Colonic mucosa (tissue), 4 donors: ENCODE measurements at regions not wholly inside any gene's neighbourhood (a gene's known extent, or its start where the extent isn't known, plus 50 kb on each side); places are given as distances from the start of the nearest gene placed in this dataset.
"Not testable (repeated sequence)": the region's sequence is repeated elsewhere in the genome, so short reads cannot be mapped to it uniquely, and the experiment has no call there.

Experiments
- DNase-seq: peaks from one replicate; pipeline ENCODE4 v3.0.0-alpha.2; 2020
- H3K27ac ChIP-seq: fragments of 200-600 bp; one replicate; pipeline ENCODE4 v1.8.0; 2021
- H3K27me3 ChIP-seq: fragments of 200-600 bp; one replicate; pipeline ENCODE4 v1.8.0; 2021
- H3K36me3 ChIP-seq: fragments of 200-600 bp; one replicate; pipeline ENCODE4 v1.8.0; 2021
- H3K4me1 ChIP-seq: fragments of 200-600 bp; one replicate; pipeline ENCODE4 v1.8.0; 2021; ENCODE audit warnings: mild to moderate bottlenecking
- H3K4me3 ChIP-seq: fragments of 200-600 bp; one replicate; pipeline ENCODE4 v1.8.0; 2021
- H3K9ac ChIP-seq, 2 donors: one replicate each; pipeline ENCODE4 v1.7.0; 2013; ENCODE audit warnings: control low read depth in 2 of 2, low read depth in 2 of 2, low read length in 2 of 2
- H3K9me3 ChIP-seq: fragments of 200-600 bp; one replicate; pipeline ENCODE4 v1.8.0; 2021
- intact Hi-C: fragments of 100-400 bp; cut with DNase I; formaldehyde crosslinking; loops from one replicate; pipeline ENCODE4 v1.14.1; 2022
- TF ChIP-seq, protein P1 (sequence below): fragments of 200-600 bp; IDR thresholded peaks from one replicate; pipeline ENCODE4 v1.8.0; 2022; ENCODE audit warnings: antibody characterized with exemption, mild to moderate bottlenecking
- donor health status: healthy.
- donor health status: DM: no; HTN: no; CAD: no.
- donor health status: DM: no; HTN: no; CAD: no.

DNA sequence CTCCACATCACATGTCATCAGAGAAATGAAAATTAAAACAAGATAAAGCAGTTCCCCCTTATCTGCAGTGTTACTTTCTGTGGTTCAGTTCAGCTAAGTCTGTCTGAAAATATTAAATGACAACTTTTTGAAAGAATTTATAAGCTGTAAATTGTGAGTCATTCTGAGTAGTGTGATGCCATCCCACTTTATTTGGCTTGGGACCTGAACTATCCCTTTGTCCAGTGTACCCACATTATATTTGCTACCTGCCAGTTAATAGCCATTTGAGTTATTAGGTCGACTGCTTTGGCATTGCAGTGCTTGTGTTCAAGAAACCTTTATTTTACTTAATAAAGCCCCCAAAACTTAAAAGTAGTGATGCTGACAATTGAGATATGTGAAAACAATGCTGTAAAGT lies 804.2 kb downstream of the ANKRD7 start:
- intact Hi-C loops, result no loop called here
- Histone ChIP-seq H3K27me3 (no peaks in the 10 kb centered on the region), H3K4me1 (no peaks in the 10 kb centered on the region)

DNA sequence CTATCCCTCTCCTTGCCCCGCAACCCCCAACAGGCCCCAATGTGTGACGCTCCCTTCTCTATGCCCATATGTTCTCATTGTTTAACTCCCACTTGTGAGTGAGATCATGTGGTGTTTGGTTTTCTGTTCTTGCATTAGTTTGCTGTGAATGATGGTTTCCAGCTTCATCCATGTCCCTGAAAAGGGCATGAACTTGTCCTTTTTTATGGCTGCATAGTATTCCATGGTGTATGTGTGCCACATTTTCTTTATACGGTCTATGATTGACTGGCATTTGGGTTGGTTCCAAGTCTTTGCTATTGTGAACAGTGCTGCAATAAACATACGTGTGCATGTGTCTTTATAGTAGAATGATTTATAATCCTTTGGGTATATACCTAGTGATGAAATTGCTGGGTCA lies 807.6 kb downstream of the ANKRD7 start:
- H3K36me3 ChIP-seq, H3K4me3 ChIP-seq, DNase-seq, H3K9me3 ChIP-seq, H3K9ac ChIP-seq, H3K4me1 ChIP-seq, H3K27ac ChIP-seq, intact Hi-C loops, H3K27me3 ChIP-seq: not testable (repeated sequence)

More for the DNA sequence above, 804.2 kb downstream of the ANKRD7 start:
- Histone ChIP-seq H3K9ac (no peak overlapping the region), H3K4me3 (no peak overlapping the region), H3K36me3 (no peaks in the 10 kb centered on the region), H3K27ac (no peak overlapping the region), H3K9me3 (no peaks in the 10 kb centered on the region)
- no peak for DNase-seq
- TF ChIP-seq, protein P1, sequence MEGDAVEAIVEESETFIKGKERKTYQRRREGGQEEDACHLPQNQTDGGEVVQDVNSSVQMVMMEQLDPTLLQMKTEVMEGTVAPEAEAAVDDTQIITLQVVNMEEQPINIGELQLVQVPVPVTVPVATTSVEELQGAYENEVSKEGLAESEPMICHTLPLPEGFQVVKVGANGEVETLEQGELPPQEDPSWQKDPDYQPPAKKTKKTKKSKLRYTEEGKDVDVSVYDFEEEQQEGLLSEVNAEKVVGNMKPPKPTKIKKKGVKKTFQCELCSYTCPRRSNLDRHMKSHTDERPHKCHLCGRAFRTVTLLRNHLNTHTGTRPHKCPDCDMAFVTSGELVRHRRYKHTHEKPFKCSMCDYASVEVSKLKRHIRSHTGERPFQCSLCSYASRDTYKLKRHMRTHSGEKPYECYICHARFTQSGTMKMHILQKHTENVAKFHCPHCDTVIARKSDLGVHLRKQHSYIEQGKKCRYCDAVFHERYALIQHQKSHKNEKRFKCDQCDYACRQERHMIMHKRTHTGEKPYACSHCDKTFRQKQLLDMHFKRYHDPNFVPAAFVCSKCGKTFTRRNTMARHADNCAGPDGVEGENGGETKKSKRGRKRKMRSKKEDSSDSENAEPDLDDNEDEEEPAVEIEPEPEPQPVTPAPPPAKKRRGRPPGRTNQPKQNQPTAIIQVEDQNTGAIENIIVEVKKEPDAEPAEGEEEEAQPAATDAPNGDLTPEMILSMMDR, result no peak

DNA sequence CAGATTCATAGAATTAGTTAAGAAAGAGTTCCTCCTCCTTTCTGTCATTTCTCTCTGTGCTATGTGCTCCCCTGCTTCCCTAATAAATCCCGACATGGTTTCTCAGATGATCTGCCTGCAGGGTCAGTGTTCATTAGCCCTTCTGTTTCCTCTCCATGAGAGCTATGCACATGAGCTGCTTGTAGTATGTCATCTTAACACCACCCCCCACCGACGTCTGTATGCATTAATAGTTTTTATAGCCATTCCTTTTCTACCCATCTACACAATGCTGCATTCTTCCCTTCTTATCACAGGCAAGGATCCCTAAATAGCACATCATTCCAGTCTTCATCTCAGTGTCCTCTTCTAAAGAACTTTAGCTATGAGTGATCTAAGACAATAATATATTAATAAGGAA lies 809.1 kb downstream of the ANKRD7 start:
- Histone ChIP-seq H3K9me3 (no peaks in the 10 kb centered on the region), H3K27me3 (no peaks in the 10 kb centered on the region), H3K4me3 (no peak overlapping the region), H3K4me1 (no peaks in the 10 kb centered on the region), H3K36me3 (no peaks in the 10 kb centered on the region), H3K9ac (no peak overlapping the region), H3K27ac (no peak overlapping the region)
- intact Hi-C loops, result no loop called here
- no peak for DNase-seq
- TF ChIP-seq, protein P1, result no peak

DNA sequence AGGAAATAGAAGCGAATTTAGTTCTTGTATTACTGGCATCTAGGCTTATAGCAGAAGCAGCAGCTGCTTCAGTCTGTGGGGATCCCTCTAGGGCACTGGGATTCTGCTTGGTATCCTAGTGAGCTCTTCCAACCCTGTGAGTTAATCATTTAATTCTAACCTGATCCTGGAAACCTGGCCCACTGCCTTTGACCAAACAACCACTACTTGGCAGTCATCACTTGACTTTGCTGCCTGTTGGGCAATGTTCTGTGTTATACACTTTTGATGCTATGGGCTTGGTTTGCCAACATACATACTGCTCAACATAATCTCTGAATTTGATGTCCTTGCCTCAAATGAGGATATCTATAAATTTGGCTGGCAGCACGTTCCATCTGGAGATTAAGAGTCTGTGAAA lies 813.4 kb downstream of the ANKRD7 start:
- DNase-seq, result no peak
- intact Hi-C loops, result no loop called here

DNA sequence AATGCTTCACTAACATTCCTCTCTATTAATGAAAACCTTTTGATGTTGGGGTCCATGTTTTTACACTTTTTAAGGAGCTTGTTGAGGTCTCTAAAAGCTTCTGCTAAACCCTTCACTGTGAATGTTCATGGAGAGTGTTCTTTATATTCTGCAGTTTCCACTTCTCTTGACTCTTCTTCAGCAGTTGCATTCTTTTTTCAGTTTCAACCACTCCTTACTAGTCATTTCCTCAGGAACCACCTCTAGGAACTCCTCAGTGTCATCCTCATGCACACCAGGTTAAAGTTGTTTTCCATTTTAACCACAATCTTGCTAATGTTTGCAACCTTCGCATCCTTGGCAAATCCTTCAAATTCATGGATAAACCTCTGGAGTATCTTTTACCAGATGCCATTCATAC lies 821.6 kb downstream of the ANKRD7 start:
- intact Hi-C loops, result no loop called here
- no peak overlapping the region for H3K27ac ChIP-seq
- no peaks in the 10 kb centered on the region for H3K4me1 ChIP-seq
- H3K4me3 ChIP-seq, result no peak overlapping the region
- TF ChIP-seq, protein P1, result no peak
- DNase-seq, result no peak
- no peaks in the 10 kb centered on the region for H3K36me3 ChIP-seq
- no peaks in the 10 kb centered on the region for H3K27me3 ChIP-seq
- no peak overlapping the region for H3K9ac ChIP-seq
- H3K9me3 ChIP-seq, result no peaks in the 10 kb centered on the region

More for the DNA sequence above, 813.4 kb downstream of the ANKRD7 start:
- TF ChIP-seq, protein P1, result no peak
- H3K9me3 ChIP-seq, result no peaks in the 10 kb centered on the region
- no peak overlapping the region for H3K4me3 ChIP-seq
- no peak overlapping the region for H3K27ac ChIP-seq
- no peaks in the 10 kb centered on the region for H3K27me3 ChIP-seq
- H3K4me1 ChIP-seq, result no peaks in the 10 kb centered on the region
- no peak overlapping the region for H3K9ac ChIP-seq
- no peaks in the 10 kb centered on the region for H3K36me3 ChIP-seq

DNA sequence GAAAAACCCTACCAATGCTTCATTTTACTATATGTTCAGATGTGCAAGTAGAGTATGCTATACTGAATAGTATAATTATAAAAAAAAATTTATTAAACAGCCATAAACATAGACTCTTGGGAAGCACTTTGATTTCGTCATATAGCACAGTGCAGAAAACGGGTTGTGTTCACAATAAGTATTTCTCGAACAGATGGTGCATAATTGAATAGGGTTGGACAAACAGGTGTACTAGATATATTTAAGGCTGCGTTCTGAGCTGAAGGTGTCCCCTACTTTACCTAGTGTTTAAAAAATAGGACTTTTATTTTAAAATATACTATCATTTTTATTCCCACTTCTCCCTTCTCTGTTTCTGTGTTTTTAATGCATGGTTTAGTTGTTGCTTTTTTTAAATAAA lies 841.5 kb downstream of the ANKRD7 start:
- no peak for DNase-seq
- H3K27ac ChIP-seq, result no peak overlapping the region
- TF ChIP-seq, protein P1, result no peak

More for the DNA sequence above, 841.5 kb downstream of the ANKRD7 start:
- H3K36me3 ChIP-seq, result no peaks in the 10 kb centered on the region
- no peak overlapping the region for H3K9ac ChIP-seq
- H3K4me1 ChIP-seq, result no peaks in the 10 kb centered on the region
- H3K27me3 ChIP-seq, result no peaks in the 10 kb centered on the region
- no peaks in the 10 kb centered on the region for H3K9me3 ChIP-seq
- intact Hi-C loops, result no loop called here
- no peak overlapping the region for H3K4me3 ChIP-seq
